Endothelial cell of hepatic sinusoid (primary cell): ENCODE measurements at regions not wholly inside any gene's neighbourhood (a gene's known extent, or its start where the extent isn't known, plus 50 kb on each side); places are given as distances from the start of the nearest gene placed in this dataset.

Experiments used
- in situ Hi-C: cut with HindIII; loops from 2 replicates; pipeline ENCODE4 v1.10.0; 2017; ENCODE audit warnings: low sequenced_read_pairs

DNA sequence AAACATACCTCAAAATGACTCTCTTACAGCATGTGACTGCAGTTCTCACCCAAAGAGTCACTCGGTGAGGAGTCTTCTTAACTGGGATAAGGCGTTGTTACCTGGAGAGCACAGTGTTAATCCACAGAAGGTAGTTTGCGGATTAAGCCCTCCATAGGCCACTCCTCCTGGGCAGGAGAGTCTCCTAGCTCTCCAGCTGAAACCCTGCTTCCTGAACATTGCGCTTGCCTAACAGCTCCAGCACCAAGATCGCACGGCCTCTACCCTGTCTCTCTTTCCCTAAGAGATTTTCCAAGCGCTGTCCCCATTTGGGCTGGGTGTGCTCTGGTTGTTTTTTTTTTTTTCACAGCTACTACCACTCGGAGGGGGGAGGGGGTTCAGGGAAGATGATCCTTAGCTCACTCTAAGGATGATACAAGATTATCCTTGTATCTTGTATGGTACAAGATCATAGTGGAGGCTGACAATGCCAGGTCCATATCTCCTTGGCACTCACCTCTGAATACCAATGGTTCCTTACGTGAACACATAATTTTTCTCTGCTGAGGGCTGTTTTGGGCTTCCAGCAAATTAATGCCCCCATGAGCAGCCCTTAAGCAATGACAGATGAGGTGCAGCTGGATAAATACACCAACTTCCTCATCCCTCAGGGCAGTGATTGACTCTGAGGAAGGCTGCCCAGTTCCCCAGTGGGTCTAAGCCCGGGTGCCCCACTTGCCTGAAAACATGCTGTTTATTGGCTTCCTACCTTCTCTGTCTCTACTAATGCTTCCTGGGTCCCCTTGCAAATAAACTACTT, 185.2 kb upstream of the TSC22D2 start:
- in situ Hi-C loops: no loop called here

DNA sequence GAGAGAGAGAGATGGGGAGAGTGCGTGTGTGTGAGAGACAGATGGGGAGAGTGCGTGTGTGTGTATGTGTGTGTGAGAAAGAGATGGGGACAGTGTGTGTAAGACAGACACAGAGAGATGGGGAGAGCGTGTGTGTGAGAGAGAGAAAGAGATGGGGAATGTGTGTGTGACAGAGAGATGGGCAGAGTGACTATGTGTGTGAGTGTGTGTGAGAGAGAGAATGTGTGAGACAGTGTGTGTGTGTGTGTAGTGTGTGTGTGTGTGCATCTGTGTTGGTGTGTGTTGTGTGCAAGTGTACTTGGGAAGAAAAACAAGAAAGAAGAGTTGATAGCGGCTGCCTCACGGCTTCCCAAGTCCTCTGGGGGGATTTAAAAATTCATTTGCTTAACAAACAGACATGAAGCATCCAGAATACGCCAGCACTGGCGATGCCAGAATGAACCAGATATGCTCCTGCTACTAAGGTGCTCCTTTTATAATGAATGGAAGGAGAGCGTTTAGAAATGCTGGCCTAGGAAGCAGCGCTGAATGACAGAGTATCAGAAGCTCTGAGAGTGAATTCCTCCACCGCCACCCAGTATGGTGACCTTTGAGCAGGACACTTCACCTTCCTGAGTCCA, 186.1 kb upstream of the TSC22D2 start:
- in situ Hi-C loops: no loop called here

DNA sequence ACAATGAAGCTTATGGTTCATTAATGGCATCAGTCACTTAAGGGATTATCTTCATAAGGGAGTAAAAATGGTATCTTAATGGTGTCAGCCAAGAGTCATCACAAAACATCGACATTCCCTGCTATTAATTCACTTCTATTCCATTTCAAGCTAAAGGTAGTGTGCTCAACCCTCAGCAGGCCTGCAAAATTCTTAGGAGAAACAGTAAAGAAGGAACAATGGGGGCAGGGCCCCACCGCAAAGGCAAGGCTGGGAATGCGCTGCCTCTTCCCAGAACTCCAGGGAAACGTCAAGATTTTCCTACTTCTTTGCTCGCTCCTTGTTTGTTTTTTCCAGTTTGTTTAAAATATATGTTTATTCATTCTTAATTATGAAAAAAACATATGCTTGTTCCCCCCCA, 187.3 kb upstream of the TSC22D2 start:
- in situ Hi-C loops: no loop called here

DNA sequence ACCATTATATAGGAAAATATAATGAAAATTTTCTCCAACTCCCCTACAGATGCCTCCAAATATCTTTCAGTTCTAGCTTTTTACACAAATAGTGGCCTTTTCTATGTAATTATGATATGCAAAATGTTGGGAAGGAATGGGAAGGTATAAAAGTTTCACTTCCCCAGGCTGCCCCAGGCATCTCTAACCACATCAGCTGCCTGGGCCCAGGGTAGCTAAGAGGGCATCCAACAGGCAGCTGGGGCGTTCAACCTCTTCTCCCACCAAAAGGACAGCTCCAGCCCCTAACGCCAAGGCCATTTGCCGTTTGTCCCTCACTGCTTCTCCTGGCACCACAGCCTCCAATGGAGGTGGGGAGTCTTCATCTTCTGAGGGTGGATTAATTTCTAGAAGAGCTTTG, 188.1 kb upstream of the TSC22D2 start:
- in situ Hi-C loops: no loop called here

DNA sequence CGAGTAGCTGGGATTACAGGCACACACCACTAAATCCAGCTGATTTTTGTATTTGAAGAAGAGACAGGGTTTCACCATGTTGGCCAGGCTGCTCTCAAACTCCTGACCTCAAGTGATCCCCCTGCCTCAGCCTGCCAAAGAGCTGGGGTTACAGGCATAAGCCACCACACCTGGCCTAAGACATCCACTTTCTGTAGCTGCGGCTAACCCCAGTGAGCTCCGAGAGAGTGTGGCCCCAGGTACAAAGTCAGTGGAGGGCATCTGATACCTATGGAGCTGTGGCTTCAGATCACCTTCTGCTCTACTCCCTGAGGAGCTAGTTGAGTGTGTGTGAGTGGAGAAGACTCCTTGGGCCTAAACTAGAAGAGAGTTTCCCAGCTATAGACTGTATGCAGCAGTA, 189.3 kb upstream of the TSC22D2 start:
- in situ Hi-C loops: no loop called here

DNA sequence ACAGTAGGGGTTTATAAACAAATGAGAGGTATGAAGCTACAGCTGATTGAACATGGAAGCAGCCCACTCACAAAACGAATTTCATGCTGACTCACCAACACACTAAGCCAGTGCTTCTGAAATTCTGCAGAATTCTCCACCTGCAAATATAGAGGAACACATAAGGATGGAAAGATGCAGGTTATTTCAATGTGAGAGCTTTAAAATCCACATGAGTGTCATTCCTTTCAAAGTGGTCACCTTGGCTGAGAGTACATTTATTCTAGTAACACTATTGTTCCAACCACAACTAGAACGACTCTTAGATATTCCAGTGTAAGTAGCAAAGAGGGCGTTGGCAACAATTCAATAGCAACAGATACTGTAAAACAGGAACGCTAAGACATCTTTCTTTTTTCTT, 189.9 kb upstream of the TSC22D2 start:
- in situ Hi-C loops: no loop called here

DNA sequence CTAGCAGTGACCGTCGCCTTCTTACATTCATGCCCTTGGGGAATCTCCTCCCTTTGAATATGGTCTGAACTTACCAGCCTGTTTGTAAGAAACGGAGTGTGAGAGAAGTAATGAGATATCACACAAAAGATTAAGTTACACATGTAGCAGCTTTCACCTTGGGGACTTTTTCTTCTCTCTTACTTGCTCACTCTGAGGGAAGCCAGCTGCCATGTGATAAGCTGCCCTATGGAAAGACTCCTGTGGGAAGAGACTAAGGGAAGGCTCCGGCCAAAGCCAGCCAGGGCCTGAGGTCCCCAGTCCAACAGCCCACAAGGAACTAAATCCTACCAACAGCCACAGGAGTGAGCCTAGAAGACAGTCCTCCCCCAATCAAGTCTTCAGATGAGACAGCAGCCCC, 190.4 kb upstream of the TSC22D2 start:
- in situ Hi-C loops: no loop called here

DNA sequence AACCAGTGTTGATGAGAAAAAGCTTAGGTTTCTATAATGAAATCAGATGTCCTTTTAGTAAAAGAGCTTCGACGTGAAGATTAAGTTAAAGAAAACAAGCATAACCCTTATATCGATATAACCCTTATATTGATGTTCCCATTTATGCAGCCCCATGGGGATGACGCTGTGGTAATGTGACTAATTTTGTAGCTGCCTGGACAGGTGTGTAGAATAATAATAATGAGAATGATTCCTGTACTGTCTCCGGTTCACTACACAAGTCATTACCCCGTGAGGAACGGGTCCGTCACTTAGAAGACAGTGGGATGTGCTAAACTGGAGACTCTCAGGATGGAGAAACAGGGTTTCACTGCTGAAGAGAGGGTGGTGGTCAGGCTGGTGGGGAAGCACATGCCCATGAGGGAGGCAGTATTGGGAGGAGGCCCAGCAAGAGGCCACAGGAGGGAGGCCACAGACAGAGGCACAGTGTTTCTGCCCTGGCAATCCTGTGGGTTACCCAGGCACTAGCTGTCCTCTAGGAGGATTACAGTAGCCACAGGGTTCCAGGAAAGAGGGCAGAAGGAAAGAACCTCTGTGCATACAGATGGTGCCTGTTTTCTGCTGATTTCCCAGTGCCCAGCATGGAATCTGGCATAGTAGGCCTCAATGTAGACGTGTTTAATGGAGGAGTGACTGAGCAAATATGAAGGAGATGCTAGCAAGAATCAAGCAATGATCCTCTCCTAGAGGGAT, 191.1 kb upstream of the TSC22D2 start:
- in situ Hi-C loops: no loop called here

DNA sequence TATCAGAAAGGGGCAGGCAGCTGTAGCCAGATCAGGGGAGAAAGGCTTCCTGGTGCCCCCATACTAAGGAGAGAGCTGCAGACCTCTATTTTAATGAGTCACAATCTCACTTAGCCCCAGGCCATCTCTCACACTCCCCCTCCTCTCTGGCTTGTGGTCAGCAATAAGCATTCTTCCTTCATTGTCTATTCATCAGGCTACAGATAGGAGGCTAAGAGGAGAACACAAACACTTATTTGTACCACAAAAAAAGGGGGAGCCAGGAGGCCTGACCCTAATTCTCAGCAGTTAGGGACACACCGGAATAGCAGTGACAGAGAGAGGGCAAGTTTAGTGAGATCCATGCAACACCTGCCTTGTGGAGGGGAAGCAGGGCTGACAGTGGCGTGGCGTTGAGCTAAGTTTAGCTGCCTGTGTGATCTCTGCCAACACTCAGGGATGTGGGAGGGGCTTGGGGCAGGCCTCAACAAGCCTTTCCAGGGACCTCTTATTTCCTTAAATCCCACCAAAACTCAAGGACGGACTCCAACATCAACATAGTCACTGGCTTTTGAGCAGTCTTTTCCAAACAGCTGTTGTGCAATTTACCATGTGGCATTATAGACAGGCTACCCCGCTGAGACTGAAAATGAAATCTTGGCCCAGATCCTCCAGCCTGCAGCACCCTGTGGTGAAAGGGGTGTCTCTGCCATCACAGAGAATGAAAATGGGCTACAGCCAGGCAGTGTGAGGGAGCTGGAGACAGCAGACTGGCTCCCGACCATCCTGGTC, 191.9 kb upstream of the TSC22D2 start:
- in situ Hi-C loops: no loop called here

DNA sequence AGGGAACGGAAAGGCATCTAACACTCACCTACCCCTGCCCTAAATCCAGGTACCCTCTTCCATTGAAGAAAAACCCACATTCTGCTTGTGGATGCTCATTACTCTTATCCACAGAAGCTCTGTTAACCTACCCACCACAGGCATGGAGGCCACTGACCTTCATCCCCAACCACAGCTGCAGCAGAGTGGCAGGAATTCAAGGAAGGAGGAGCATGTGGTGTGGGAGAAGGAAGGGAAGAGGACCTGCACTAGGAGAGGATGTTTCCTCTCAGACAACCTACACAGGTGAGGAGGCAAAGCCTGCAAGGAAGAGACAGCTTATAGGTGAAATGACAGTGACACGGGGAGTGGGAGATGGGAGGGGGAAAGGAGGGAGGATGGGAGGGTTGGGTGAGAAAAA, 192.5 kb upstream of the TSC22D2 start:
- in situ Hi-C loops: no loop called here

DNA sequence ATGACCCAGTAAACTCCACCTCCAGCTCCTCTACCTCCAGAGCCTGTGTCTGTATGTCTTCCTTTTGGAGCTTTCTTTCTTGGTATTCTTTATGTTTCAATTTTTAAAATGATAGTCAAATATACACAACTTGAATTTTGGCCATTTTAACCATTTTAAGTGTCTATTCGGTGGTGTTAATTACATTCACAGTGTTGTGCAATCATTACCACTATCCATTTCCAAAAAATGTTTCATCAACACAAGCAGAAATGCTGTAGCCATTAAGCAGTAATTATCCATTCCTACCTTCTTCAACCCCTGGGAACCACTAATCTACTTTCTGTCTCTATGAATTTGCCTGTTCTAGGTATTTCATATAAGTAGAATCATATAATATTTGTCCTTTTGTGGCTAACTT, 194.5 kb upstream of the TSC22D2 start:
- in situ Hi-C loops: no loop called here

DNA sequence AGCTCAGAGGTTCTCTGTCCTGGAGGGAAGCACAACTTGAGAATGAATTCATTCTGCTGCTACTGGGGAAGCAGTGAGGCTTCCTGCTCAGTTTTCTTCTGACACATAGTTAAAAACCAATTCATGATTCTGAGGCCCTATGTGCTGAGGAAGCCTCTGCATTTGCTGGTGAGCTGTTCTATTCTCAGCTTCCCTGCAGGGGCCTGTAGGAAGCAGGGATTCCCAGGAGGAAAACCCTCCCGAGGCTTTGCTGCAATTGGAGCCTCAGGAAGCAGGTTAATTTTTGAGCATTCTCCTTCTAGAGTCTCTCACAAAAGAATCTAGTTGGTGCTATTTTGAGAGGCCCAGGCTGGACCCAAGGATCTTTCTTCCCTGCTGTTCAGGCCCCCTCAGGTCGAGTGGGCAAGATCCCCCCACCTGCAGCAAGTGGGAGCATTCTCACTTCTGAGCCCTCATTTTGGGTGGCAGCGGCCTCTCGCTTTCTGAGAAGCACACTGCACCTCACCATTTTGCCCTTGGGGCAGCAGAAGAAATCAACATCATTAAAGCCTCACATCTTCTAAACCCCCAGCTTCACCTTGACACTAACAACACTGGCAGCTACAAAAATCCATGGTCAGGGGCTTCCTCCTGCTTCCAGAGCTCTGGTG, 197.5 kb upstream of the TSC22D2 start:
- in situ Hi-C loops: no loop called here

DNA sequence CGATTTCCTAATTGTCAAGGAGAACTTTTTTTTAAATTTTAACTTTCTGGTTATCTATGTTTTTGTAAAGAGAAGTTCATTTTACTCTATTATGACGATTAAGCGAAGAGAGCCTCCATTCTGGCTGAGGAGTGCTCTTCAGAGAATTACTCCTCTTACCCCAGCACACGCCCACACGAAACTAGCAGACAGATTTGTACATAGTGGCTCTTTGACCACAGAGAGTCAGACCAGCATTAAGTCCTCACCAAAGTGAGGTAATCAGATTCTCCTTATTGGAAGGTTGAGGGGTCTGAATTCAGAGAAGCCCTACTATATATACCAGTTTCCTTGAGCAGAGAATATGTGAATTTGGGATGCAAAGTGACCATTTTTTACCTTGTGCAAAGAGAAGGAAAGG, 204.8 kb upstream of the TSC22D2 start:
- in situ Hi-C loops: no loop called here

DNA sequence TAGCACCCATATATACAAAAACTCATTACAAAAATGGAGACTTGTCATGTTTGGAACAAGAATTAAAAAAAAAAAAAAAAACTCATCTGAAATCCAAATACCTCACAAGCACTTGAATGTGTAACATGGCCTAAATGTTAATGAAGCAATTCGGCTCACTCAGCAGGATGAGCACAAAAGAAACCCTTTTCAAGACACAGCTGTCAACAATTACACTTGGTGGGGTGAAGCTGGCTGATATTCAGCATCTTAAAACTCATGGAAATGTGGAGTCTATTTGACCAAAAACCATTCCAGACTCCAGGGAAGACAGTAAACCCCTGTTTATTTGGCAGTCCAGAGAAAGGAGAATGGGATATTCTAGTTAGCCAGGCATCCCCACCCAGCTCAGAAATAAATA, 205.4 kb upstream of the TSC22D2 start:
- in situ Hi-C loops: no loop called here

DNA sequence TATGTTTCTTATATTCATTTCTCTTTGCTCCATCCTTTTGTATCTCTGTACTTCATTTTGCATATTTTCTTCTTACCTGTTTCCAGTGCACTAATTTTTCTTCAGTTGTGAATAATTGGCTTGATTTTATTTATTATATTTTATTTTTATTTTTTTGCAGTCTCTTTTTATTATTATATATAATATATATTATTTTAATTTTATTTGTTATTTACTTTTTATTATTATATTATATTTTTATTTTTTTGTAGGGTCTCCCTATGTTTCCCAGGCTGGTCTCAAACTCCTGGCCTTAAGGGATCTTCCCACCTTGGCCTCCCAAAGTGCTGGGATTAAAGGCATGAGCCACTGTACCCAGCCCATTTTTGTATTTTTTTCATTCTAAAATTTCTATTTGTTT, 213.1 kb upstream of the TSC22D2 start:
- in situ Hi-C loops: no loop called here

DNA sequence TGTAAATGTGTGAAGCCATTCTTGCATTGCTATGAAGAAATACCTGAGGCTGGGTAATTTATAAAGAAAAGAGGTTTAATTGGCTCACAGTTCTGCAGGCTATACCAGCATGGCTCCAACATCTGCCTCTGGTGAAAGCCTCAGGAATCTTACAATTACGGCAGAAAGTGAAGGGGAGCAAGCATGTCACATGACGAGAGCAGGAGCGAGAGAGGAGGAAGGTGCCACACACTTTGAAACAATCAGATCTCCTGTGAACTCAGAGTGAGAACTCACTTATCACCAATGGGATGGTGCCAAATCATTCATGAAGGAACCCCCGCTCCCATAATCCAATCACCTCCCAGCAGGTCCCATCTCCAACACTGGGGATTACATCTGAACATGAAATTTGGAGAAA, 213.6 kb upstream of the TSC22D2 start:
- in situ Hi-C loops: no loop called here

DNA sequence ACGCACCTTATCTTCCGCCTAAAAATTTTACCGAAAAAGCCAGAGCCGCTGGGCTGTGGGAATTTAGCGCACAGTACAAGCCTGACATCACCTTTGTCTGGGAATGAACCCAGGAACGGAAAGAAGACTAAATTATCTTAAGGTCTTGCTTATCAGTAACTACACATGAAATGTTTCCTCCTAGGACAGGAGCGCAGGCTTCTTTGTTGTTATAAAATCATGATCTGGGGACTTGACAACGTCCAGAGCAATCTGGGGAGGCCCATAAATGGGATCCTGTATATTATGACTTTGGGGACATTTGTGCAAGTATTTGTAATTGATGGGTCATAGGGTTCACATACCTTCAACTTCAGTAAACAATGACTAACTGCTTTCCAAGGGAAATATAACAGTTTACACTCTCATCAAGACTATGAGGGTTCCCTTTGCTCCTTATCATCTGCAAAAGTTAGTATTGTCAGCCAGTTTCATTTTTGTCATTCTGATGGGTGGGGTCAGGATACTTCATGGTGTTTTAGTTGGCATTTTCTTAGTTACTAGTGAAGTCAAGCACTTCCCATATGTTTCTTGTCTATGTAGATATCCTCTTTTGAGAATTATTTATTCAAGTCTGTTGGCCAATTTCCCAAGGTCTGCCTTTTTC, 213.9 kb upstream of the PFN2 start:
- in situ Hi-C loops: no loop called here

DNA sequence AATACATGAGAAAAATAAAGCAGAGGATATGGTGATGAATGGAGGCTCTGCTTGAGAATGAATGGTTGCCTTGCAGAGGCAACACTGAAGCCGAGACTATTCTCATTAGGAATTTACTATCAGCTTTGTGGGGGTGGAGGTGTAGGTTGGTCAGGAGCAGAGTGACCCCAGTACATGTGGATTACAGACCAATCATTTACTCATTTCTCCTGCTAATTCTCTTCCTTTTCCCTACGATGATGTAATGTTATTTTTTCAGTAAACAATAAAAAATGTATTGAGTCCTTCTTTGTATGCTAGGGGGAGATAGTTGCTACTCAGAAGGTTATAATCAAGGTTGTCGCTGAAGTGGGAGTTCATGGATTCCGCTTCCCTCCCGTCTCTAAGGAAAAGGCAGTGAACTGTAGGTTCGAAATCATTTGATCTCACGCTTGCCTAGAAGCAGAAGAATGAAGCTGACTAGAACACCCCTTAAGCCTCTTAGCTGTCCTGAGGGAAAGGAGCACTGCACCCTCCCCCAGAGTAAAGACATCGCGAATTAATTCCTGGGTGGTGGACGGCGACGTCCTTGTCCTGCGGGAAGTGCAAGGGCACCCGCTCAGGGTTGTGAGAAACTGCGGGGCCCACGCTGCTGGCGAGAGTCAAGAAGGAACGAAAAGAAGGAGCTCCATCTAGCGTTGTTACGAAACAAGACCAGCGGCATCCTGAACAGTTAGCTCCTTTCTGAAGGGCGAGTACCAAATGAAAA, 213.2 kb upstream of the PFN2 start:
- in situ Hi-C loops: no loop called here

DNA sequence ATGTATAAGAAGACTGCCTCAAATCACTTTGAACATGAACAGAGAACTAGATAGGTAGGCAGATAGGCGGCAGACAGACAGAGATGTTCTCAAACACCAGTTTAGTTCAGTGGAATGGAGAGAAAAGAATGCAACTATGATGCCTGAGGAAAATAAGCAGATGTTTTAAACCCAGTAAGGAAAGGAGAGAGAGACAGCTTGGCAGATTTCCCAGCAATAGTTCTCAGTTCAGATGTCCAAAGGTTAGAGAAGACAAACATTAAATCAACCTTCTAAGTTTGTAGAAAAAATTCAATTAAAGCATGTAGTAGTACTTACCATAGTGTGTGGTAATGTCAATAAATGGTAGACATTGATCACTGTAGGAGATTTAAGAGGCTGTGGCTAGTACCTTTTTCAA, 209.6 kb upstream of the PFN2 start:
- in situ Hi-C loops: no loop called here

DNA sequence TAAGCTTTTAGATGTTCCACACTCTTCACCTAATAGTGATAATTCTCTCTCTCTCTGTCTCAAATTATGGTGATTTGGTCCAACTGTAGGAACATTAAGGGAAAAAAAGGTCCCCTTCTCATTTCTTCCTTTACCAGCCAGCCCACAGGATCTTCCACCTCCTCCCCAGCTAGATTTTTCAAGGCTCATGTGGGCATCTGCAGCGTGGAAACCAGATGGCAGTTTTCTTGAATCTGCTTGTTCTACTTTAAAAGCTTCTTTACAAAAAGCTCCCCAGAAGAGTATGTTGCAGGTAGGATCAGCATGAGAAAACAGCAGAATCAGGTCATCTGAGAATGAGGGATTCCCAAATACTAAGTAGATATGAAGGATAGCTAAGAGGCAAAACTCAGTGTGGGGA, 208.6 kb upstream of the PFN2 start:
- in situ Hi-C loops: no loop called here
